WTC11 (cell line): ENCODE measurements at regions not wholly inside any gene's neighbourhood (a gene's known extent, or its start where the extent isn't known, plus 50 kb on each side); places are given as distances from the start of the nearest gene placed in this dataset.

ENCODE experiments used
- ATAC-seq: fragments of 200-7000 bp; cut with Tn5 transposase; 2 replicates; pipeline ENCODE4 v1.10.0; 2021; ENCODE audit warnings: mild to moderate bottlenecking, moderate library complexity
- CTCF ChIA-PET: fragments of 300-600 bp; sonication (Branson Sonifier 250); formaldehyde crosslinking; loops from one replicate; lab custom pipeline; 2021; ENCODE audit warnings: antibody characterized with exemption; lab: Charles Lee
- POLR2A ChIA-PET: fragments of 350-600 bp; sonication (Branson Sonifier 250); formaldehyde crosslinking; loops from one replicate; lab custom pipeline; 2021; ENCODE audit warnings: antibody characterized with exemption; lab: Charles Lee
- DNase-seq: peaks from one replicate; pipeline ENCODE4 v3.0.0; 2021; ENCODE audit warnings: low spot score
- H3K27ac Mint-ChIP-seq: 2 replicates; pipeline ENCODE4 v1.8.0; 2021; ENCODE audit warnings: mixed read lengths
- H3K27me3 Mint-ChIP-seq: 2 replicates; pipeline ENCODE4 v1.8.0; 2021; ENCODE audit warnings: low read depth, mild to moderate bottlenecking, moderate library complexity, mixed read lengths
- H3K36me3 Mint-ChIP-seq: 2 replicates; pipeline ENCODE4 v1.8.0; 2021; ENCODE audit warnings: mixed read lengths
- H3K4me1 Mint-ChIP-seq: 2 replicates; pipeline ENCODE4 v1.8.0; 2022; ENCODE audit warnings: mixed read lengths
- H3K4me3 Mint-ChIP-seq: 2 replicates; pipeline ENCODE4 v1.8.0; 2021; ENCODE audit warnings: mild to moderate bottlenecking, moderate library complexity, mixed read lengths
- H3K9me3 Mint-ChIP-seq: 2 replicates; pipeline ENCODE4 v1.8.0; 2021; ENCODE audit warnings: mixed read lengths
- CTCF ChIP-seq: fragments of 200-600 bp; IDR thresholded peaks from 2 replicates; pipeline ENCODE4 v1.8.0; 2022; ENCODE audit warnings: antibody characterized with exemption
- FOXP4 ChIP-seq: sonication (generic); formaldehyde crosslinking; IDR thresholded peaks from 2 replicates; pipeline ENCODE4 v1.8.0; 2022; ENCODE audit warnings: mild to moderate bottlenecking, missing genetic modification reagents
- KAT7 ChIP-seq: sonication (generic); formaldehyde crosslinking; IDR thresholded peaks from 2 replicates; pipeline ENCODE4 v1.8.1; 2023; ENCODE audit warnings: missing genetic modification reagents, mild to moderate bottlenecking, borderline replicate concordance
- MLX ChIP-seq: sonication (generic); formaldehyde crosslinking; IDR thresholded peaks from 2 replicates; pipeline ENCODE4 v1.8.1; 2023; ENCODE audit warnings: mild to moderate bottlenecking, missing genetic modification reagents, moderate library complexity
- NFYB ChIP-seq: sonication (generic); formaldehyde crosslinking; conservative IDR thresholded peaks from 2 replicates; pipeline ENCODE4 v1.8.0; 2022; ENCODE audit warnings: low read depth, missing genetic modification reagents
- NR1H2 ChIP-seq: sonication (generic); formaldehyde crosslinking; IDR thresholded peaks from 2 replicates; pipeline ENCODE4 v1.9.0; 2021; ENCODE audit warnings: mild to moderate bottlenecking, moderate library complexity, missing genetic modification reagents
- RORB ChIP-seq: fragments of 250-450 bp; sonication (Bioruptor Pico); IDR thresholded peaks from 2 replicates; pipeline ENCODE4 v1.9.0; 2021; ENCODE audit warnings: mild to moderate bottlenecking
- SMAD4 ChIP-seq: sonication (generic); formaldehyde crosslinking; IDR thresholded peaks from 2 replicates; pipeline ENCODE4 v1.8.0; 2022; ENCODE audit warnings: mild to moderate bottlenecking, missing genetic modification reagents
- TEAD1 ChIP-seq: sonication (generic); formaldehyde crosslinking; IDR thresholded peaks from 2 replicates; pipeline ENCODE4 v1.8.0; 2022; ENCODE audit warnings: mild to moderate bottlenecking, missing genetic modification reagents
- ZBTB21 ChIP-seq: sonication (generic); formaldehyde crosslinking; IDR thresholded peaks from 2 replicates; pipeline ENCODE4 v1.8.1; 2023; ENCODE audit warnings: mild to moderate bottlenecking, missing genetic modification reagents, borderline replicate concordance
- ZBTB43 ChIP-seq: sonication (generic); formaldehyde crosslinking; IDR thresholded peaks from 2 replicates; pipeline ENCODE4 v1.8.1; 2023; ENCODE audit warnings: mild to moderate bottlenecking, missing genetic modification reagents
- ZNF423 ChIP-seq: fragments of 250-450 bp; sonication (Bioruptor Pico); IDR thresholded peaks from 2 replicates; pipeline ENCODE4 v2.1.2; 2022; ENCODE audit warnings: mild to moderate bottlenecking, moderate library complexity
- ZNF671 ChIP-seq: fragments of 250-450 bp; sonication (Bioruptor Pico); IDR thresholded peaks from 2 replicates; pipeline ENCODE4 v1.8.0; 2021; ENCODE audit warnings: mild to moderate bottlenecking
- ZSCAN18 ChIP-seq: fragments of 250-450 bp; sonication (Bioruptor Pico); IDR thresholded peaks from 2 replicates; pipeline ENCODE4 v2.1.2; 2022; ENCODE audit warnings: mild to moderate bottlenecking, moderate library complexity

- no peak for DNase-seq
Measured at GRCh38 chr6:106918115-106918514, 56.4 kb downstream of the CD24 start.

GRCh38 chr6:106916891-106917290 is 57.6 kb downstream of the CD24 start:
- H3K27me3 Mint-ChIP-seq: no peaks in the 10 kb centered on the region
- DNase-seq (no peak), ATAC-seq (no peak)
- H3K36me3 Mint-ChIP-seq: peaks cover 17% of the 10 kb centered on the region
- ChIA-PET POLR2A (no interaction called here), CTCF (no interaction called here)
- no peak overlapping the region for H3K27ac Mint-ChIP-seq
- H3K4me1 Mint-ChIP-seq: peaks cover 5% of the 10 kb centered on the region; the same call in 1 of the 2 replicates
- H3K9me3 Mint-ChIP-seq: peaks cover 25% of the 10 kb centered on the region
- H3K4me3 Mint-ChIP-seq: no peak overlapping the region
- TF ChIP-seq FOXP4 (CRISPR knock-in tag): no peak

More at GRCh38 chr6:106918115-106918514, 56.4 kb downstream of the CD24 start:
- CTCF ChIA-PET: no interaction called here
- Mint-ChIP-seq H3K4me1 (peaks cover 5% of the 10 kb centered on the region; the same call in 1 of the 2 replicates), H3K27me3 (no peaks in the 10 kb centered on the region), H3K9me3 (peaks cover 21% of the 10 kb centered on the region), H3K27ac (no peak overlapping the region), H3K4me3 (no peak overlapping the region), H3K36me3 (peaks cover 17% of the 10 kb centered on the region)
- POLR2A ChIA-PET: interaction anchor here (0.5 kb wide), 1 partner anchor 245 kb away, joined by 5 read pairs; no protein-coding TSS in a partner anchor
- no peak for TF ChIP-seq CTCF
- TF ChIP-seq MLX (CRISPR knock-in tag): no peak
- TF ChIP-seq FOXP4 (CRISPR knock-in tag): no peak
- no peak for TF ChIP-seq ZNF423 (CRISPR knock-in tag)
- ATAC-seq: no peak

- DNase-seq (no peak), ATAC-seq (no peak)
- Mint-ChIP-seq H3K4me1 (peaks cover 14% of the 10 kb centered on the region), H3K27ac (no peak overlapping the region; the same call in 1 of the 2 replicates), H3K36me3 (peaks cover 26% of the 10 kb centered on the region), H3K27me3 (no peaks in the 10 kb centered on the region), H3K9me3 (peaks cover 30% of the 10 kb centered on the region), H3K4me3 (no peak overlapping the region)
- ChIA-PET CTCF (no interaction called here), POLR2A (no interaction called here)
- no peak for TF ChIP-seq TEAD1
Measured at GRCh38 chr6:106913676-106914280, 60.8 kb downstream of the CD24 start.

- DNase-seq (no peak), ATAC-seq (no peak)
- no peak overlapping the region for H3K4me3 Mint-ChIP-seq
- peaks cover 26% of the 10 kb centered on the region for H3K36me3 Mint-ChIP-seq
- H3K9me3 Mint-ChIP-seq: peaks cover 30% of the 10 kb centered on the region
- peaks cover 18% of the 10 kb centered on the region for H3K4me1 Mint-ChIP-seq
- H3K27ac Mint-ChIP-seq: 0 out of 2 replicates have a peak overlapping the region, but pooled peaks have one; percentile 66
- no peaks in the 10 kb centered on the region for H3K27me3 Mint-ChIP-seq
- POLR2A ChIA-PET: no interaction called here
- CTCF ChIA-PET: no interaction called here
- no peak for TF ChIP-seq MLX (CRISPR knock-in tag)
- TF ChIP-seq RORB (CRISPR knock-in tag): no peak
- TF ChIP-seq SMAD4 (CRISPR knock-in tag): no peak
- TF ChIP-seq ZBTB43 (CRISPR knock-in tag): no peak
- TF ChIP-seq NFYB (CRISPR knock-in tag): no peak
- TF ChIP-seq ZNF671: no peak
- no peak for TF ChIP-seq KAT7 (CRISPR knock-in tag)
- no peak for TF ChIP-seq NR1H2 (CRISPR knock-in tag)
- no peak for TF ChIP-seq FOXP4 (CRISPR knock-in tag)
- no peak for TF ChIP-seq ZBTB21 (CRISPR knock-in tag)
- TF ChIP-seq ZSCAN18 (CRISPR knock-in tag): no peak
Measured at GRCh38 chr6:106913111-106913510, 61.4 kb downstream of the CD24 start.
